Mesendoderm (in vitro differentiated cells): ENCODE measurements at regions not wholly inside any gene's neighbourhood (a gene's known extent, or its start where the extent isn't known, plus 50 kb on each side); places are given as distances from the start of the nearest gene placed in this dataset.

Experiments
- DNase-seq: peaks from one replicate; pipeline ENCODE4 v3.0.0; 2013
- H2AK5ac ChIP-seq: 2 replicates; pipeline ENCODE4 v1.6.1; 2013; ENCODE audit warnings: low read length, inconsistent platforms
- H2BK120ac ChIP-seq: 2 replicates; pipeline ENCODE4 v1.6.1; 2013; ENCODE audit warnings: low read depth, mild to moderate bottlenecking, low read length, moderate library complexity, mixed read lengths
- H2BK15ac ChIP-seq: replicated peaks from 2 replicates; pipeline ENCODE4 v1.6.1; 2013; ENCODE audit warnings: low read depth, mild to moderate bottlenecking, moderate library complexity
- H2BK5ac ChIP-seq: 2 replicates; pipeline ENCODE4 v1.6.1; 2013; ENCODE audit warnings: low read length, inconsistent platforms
- H3K18ac ChIP-seq: 2 replicates; pipeline ENCODE4 v1.6.1; 2013; ENCODE audit warnings: mild to moderate bottlenecking, low read length, mixed read lengths
- H3K23ac ChIP-seq: one replicate; pipeline ENCODE4 v1.6.1; 2013; ENCODE audit warnings: low read length
- H3K27ac ChIP-seq: 2 replicates; pipeline ENCODE4 v1.5.1; 2013; ENCODE audit warnings: low read depth, mild to moderate bottlenecking, inconsistent platforms, low read length, moderate library complexity
- H3K27me3 ChIP-seq: 2 replicates; pipeline ENCODE4 v1.6.1; 2013; ENCODE audit warnings: low read length, control low read depth, mild to moderate bottlenecking, inconsistent platforms; ENCODE audit not compliant: insufficient read depth, poor library complexity
- H3K36me3 ChIP-seq: 2 replicates; pipeline ENCODE4 v1.6.1; 2013; ENCODE audit warnings: low read length, inconsistent platforms; ENCODE audit not compliant: control insufficient read depth, insufficient read depth
- H3K4ac ChIP-seq: one replicate; pipeline ENCODE4 v1.6.1; 2013; ENCODE audit warnings: low read depth, mild to moderate bottlenecking, low read length, moderate library complexity
- H3K4me1 ChIP-seq: 2 replicates; pipeline ENCODE4 v1.6.1; 2013; ENCODE audit warnings: low read depth, low read length, inconsistent platforms; ENCODE audit not compliant: control insufficient read depth
- H3K4me2 ChIP-seq: 2 replicates; pipeline ENCODE4 v1.6.1; 2013; ENCODE audit warnings: low read length
- H3K4me3 ChIP-seq: 2 replicates; pipeline ENCODE4 v1.5.1; 2013; ENCODE audit warnings: mild to moderate bottlenecking, low read length
- H3K56ac ChIP-seq: one replicate; pipeline ENCODE4 v1.6.1; 2013; ENCODE audit warnings: low read length
- H3K79me1 ChIP-seq: 2 replicates; pipeline ENCODE4 v1.6.1; 2013; ENCODE audit warnings: low read length, inconsistent platforms
- H3K79me2 ChIP-seq: 2 replicates; pipeline ENCODE4 v1.6.1; 2013; ENCODE audit warnings: mild to moderate bottlenecking, low read length; ENCODE audit not compliant: control insufficient read depth, insufficient read depth
- H3K9ac ChIP-seq: 2 replicates; pipeline ENCODE4 v1.6.1; 2013; ENCODE audit warnings: low read length, inconsistent platforms
- H4K5ac ChIP-seq: one replicate; pipeline ENCODE4 v1.6.1; 2013; ENCODE audit warnings: low read length
- H4K8ac ChIP-seq: one replicate; pipeline ENCODE4 v1.6.1; 2013; ENCODE audit warnings: low read depth, mild to moderate bottlenecking, control low read depth, low read length, moderate library complexity
- WGBS: extraction: QIAGEN DNeasy Blood & Tissue Kit; methylation state at CpG from one replicate; pipeline ENCODE4 v1.1.7; 2013; ENCODE audit warnings: low lambda C conversion rate, missing lambda C conversion rate; ENCODE audit not compliant: insufficient coverage; ENCODE audit errors: extremely low coverage; 5-methylcytosine and 5-hydroxymethylcytosine counted together

DNA sequence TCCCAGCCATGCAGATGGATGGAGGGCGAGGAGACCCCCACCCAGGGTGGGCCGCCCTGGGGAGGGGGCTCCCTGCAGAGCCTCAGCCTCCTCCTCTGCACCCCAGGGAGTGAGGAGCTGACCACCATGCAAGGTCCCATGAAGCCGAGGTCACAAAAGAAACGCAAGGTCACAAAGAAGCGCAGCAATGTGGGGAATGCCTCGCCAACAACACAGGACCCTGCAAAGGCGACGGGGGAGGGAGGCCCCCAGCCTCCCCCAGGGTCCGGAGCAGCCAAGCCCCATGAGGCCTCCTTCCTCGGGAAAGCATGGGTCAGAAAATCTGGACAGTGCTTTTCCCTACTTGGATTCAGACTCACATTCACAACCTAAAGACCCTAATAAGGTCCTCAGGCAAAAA, 191.5 kb downstream of the BRD1 start:
- Histone ChIP-seq H4K8ac (no peak overlapping the region), H3K9ac (no peak overlapping the region), H3K4ac (no peak overlapping the region), H3K23ac (no peak overlapping the region), H2AK5ac (no peak overlapping the region), H3K4me2 (no peak overlapping the region), H3K4me3 (no peak overlapping the region), H4K5ac (no peak overlapping the region), H2BK15ac (no peak overlapping the region), H3K56ac (no peak overlapping the region), H3K79me1 (no peaks in the 10 kb centered on the region), H2BK5ac (no peak overlapping the region), H3K18ac (no peak overlapping the region), H2BK120ac (no peak overlapping the region), H3K27me3 (no peaks in the 10 kb centered on the region), H3K4me1 (no peaks in the 10 kb centered on the region), H3K79me2 (no peaks in the 10 kb centered on the region), H3K27ac (no peak overlapping the region), H3K36me3 (no peaks in the 10 kb centered on the region)
- DNase-seq: no peak
- no CpG with 5 or more reads among the region's 10 CpGs for WGBS

DNA sequence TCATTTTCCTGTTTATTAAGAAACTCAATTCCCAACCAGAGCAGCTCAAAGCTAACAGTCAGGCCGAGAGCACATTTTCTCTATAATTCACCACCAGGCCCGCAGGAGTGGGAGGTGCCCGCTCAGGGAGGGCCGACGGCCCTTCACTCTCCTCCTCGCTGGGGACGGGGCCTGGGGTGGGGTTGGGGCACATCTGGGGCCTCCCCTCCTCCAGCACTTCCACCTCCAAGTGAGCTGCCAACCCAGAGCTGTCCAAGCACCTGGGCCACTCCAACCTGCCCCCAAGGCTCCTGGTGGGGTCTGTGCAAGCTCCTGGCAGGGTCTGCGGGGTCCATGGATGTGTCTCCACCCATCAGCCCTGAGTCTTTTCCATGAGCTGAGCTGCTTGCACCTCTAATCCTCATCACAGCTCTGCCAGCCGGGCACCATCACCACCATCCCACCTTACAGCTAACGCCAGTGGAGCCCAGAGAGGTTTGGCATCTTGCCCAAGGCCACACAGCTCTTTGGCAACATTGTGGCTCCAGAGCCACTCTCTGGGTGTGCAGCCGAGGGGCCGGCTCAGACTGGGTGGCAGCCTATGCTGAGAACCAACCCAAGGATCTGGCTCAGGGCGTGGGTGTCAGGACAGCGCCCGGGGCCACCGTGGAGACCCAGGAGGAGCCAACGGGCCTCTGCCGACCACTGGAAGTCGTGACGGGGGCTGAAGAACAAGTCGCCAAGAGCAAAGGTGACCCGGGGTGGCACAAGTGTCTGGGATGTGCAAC, 193.5 kb downstream of the BRD1 start:
- no peak for DNase-seq
- no peak overlapping the region for H2BK15ac ChIP-seq

DNA sequence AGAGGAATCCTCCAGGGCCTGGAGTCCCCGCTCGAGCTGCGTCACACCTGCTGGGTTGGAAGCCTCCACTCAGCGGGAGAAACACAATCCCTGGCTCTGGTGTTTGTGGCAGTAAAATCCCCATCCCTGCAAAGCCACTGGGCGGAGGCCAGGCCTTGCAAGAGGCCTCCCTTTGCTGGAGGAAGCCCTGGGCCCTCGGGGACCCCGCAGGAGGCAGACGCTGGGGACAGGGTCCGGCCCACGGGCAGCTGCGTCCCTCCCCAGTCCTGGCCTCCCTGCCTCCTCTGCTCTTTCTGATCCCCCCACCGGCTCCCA, 194.7 kb downstream of the BRD1 start:
- peak overlapping the region; percentile 52 for H3K18ac ChIP-seq
- H3K27ac ChIP-seq: no peak overlapping the region
- H3K4me3 ChIP-seq: no peak overlapping the region
- H4K5ac ChIP-seq: no peak overlapping the region
- H3K4ac ChIP-seq: peak overlapping the region; percentile 62
- no peak overlapping the region for H2BK120ac ChIP-seq
- no peak for DNase-seq
- peak overlapping the region; percentile 31 for H3K9ac ChIP-seq
- peak overlapping the region; percentile 73 for H3K56ac ChIP-seq
- no peaks in the 10 kb centered on the region for H3K79me1 ChIP-seq
- H2BK15ac ChIP-seq: no peak overlapping the region
- H3K23ac ChIP-seq: peak overlapping the region; percentile 0
- H3K79me2 ChIP-seq: no peaks in the 10 kb centered on the region
- no peaks in the 10 kb centered on the region for H3K4me1 ChIP-seq
- no peak overlapping the region for H2BK5ac ChIP-seq
- H3K36me3 ChIP-seq: no peaks in the 10 kb centered on the region
- no CpG with 5 or more reads among the region's 12 CpGs for WGBS
- H3K27me3 ChIP-seq: no peaks in the 10 kb centered on the region
- no peak overlapping the region for H4K8ac ChIP-seq
- no peak overlapping the region for H3K4me2 ChIP-seq
- no peak overlapping the region for H2AK5ac ChIP-seq

More for the DNA sequence above, 193.5 kb downstream of the BRD1 start:
- no peak overlapping the region for H3K9ac ChIP-seq
- no peaks in the 10 kb centered on the region for H3K4me1 ChIP-seq
- H4K8ac ChIP-seq: no peak overlapping the region
- H3K4ac ChIP-seq: no peak overlapping the region
- no peak overlapping the region for H4K5ac ChIP-seq
- no peak overlapping the region for H3K23ac ChIP-seq
- no peak overlapping the region for H3K56ac ChIP-seq
- no peak overlapping the region for H3K4me3 ChIP-seq
- no peak overlapping the region for H3K27ac ChIP-seq
- no peak overlapping the region for H3K4me2 ChIP-seq
- no peaks in the 10 kb centered on the region for H3K79me2 ChIP-seq
- no peak overlapping the region for H3K18ac ChIP-seq
- no peak overlapping the region for H2AK5ac ChIP-seq
- no peaks in the 10 kb centered on the region for H3K27me3 ChIP-seq
- H2BK120ac ChIP-seq: no peak overlapping the region
- no CpG with 5 or more reads among the region's 22 CpGs for WGBS
- no peaks in the 10 kb centered on the region for H3K36me3 ChIP-seq
- no peaks in the 10 kb centered on the region for H3K79me1 ChIP-seq
- no peak overlapping the region for H2BK5ac ChIP-seq

DNA sequence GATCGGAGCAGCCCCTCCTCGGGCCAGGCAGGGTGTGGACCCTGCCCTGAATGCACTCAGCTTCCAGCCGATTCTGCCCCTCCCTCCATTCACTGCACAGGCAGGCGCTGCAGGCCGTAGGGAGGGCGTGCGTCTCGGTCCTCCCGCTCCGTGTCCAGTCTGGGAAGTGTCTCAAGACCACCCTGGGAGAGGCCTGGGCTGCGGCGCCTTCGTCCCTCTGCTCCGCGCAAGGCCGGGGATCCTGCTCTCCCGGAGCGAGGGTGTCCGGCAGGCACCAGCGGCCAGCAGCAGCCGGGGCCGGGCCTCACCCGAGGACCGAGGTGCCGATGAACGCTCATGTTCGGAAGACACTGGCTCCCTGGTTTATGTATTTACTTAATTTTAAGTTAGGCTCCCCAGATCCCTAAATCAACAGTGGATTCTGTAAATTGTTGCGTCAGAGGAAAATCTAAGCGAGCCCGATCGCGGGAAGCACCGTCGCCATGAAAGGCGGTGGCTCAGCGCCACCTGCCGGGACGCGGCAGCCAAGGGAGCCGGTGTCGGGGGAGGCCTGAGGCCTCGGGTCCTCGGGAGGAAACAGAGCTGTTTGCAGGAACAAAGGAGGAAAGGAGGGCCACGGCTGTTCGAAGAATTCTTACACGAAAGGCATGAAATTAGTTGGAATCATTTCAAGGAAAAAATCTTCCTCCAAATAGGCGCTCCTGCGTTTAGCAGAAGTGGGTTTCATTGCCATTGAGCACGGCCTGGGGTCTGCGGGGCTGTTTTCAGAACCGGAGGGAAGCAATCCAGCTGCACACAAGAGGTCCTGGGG, 195.3 kb downstream of the BRD1 start:
- H3K4me3 ChIP-seq: peak overlapping the region; percentile 6
- no peak overlapping the region for H2BK15ac ChIP-seq
- no peaks in the 10 kb centered on the region for H3K4me1 ChIP-seq
- H3K79me1 ChIP-seq: no peaks in the 10 kb centered on the region
- peak overlapping the region; percentile 93 for H3K56ac ChIP-seq
- no peak overlapping the region for H3K23ac ChIP-seq
- peak overlapping the region; percentile 78 for H3K4me2 ChIP-seq
- no peaks in the 10 kb centered on the region for H3K36me3 ChIP-seq
- no peak overlapping the region for H2AK5ac ChIP-seq
- no peak overlapping the region for H2BK120ac ChIP-seq
- peak overlapping the region; percentile 56 for H3K4ac ChIP-seq
- no peak overlapping the region for H2BK5ac ChIP-seq
- H3K18ac ChIP-seq: peak overlapping the region; percentile 23
- H3K79me2 ChIP-seq: no peaks in the 10 kb centered on the region
- DNase-seq: peak; percentile 84
- H3K9ac ChIP-seq: peak overlapping the region; percentile 79
- no CpG with 5 or more reads among the region's 51 CpGs for WGBS
- H4K5ac ChIP-seq: no peak overlapping the region
- no peak overlapping the region for H3K27ac ChIP-seq
- H3K27me3 ChIP-seq: no peaks in the 10 kb centered on the region
- no peak overlapping the region for H4K8ac ChIP-seq

DNA sequence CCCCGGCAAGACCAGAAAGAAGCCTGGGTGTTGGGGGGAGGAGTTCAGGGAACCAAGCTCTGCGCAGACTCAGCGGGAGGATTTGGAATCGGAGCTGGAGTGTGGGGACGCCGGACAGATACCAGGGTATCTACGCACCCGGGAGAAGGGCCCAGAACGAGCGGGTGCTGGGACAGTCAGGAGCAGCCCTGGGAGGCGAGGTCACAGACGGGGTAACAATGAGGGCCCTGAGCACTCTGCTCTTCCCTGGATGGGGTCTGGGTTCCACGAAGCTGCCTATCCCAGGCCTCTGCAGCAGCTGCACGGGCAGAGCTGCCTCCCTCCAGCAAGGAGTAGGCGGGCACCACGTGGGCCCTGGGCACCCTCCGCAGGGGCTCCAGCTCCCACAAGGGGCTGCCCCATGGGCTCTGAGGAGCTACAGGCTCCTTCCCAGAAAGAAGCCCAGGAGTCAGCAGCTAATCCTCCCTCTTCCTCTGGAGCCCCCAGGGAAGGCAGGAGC, 197.2 kb downstream of the BRD1 start:
- Histone ChIP-seq H3K36me3 (no peaks in the 10 kb centered on the region), H2BK120ac (no peak overlapping the region), H4K5ac (no peak overlapping the region), H2BK15ac (no peak overlapping the region), H3K79me1 (no peaks in the 10 kb centered on the region), H3K27me3 (no peaks in the 10 kb centered on the region), H3K4me1 (no peaks in the 10 kb centered on the region), H3K4me3 (no peak overlapping the region), H4K8ac (no peak overlapping the region), H3K4ac (no peak overlapping the region), H2BK5ac (no peak overlapping the region), H3K18ac (no peak overlapping the region), H3K9ac (no peak overlapping the region), H3K27ac (no peak overlapping the region), H3K56ac (no peak overlapping the region), H3K79me2 (no peaks in the 10 kb centered on the region), H3K4me2 (no peak overlapping the region), H3K23ac (no peak overlapping the region), H2AK5ac (no peak overlapping the region)
- no peak for DNase-seq
- WGBS: no CpG with 5 or more reads among the region's 17 CpGs
